ENCODE measurements at regions not wholly inside any gene's neighbourhood (a gene's known extent, or its start where the extent isn't known, plus 50 kb on each side); places are given as distances from the start of the nearest gene placed in this dataset.
"Not testable (repeated sequence)": the region's sequence is repeated elsewhere in the genome, so short reads cannot be mapped to it uniquely, and the experiment has no call there.

DNA sequence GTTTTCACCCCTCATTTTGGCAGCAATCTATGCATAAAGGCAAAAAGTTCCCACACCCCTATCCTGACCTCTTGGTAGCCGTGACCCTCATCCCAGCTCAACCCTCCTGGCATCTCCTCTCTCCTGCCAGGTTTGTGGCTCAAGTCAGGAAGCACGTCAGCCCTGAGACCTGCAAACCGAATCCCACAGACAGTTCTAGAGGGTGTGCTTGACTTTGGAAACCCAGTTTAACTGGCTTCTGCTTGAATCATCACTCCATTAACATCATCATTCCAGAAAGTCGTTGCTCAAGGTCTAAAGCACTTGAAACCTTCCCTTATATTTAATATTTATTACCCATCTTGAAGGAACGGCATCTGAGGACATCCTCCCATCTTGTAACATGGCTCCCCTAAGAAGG lies 133.4 kb upstream of the ERG start:
- H3K27ac ChIP-seq (ENCODE audit: low read depth, low read length, severe bottlenecking): no peak overlapping the region

DNA sequence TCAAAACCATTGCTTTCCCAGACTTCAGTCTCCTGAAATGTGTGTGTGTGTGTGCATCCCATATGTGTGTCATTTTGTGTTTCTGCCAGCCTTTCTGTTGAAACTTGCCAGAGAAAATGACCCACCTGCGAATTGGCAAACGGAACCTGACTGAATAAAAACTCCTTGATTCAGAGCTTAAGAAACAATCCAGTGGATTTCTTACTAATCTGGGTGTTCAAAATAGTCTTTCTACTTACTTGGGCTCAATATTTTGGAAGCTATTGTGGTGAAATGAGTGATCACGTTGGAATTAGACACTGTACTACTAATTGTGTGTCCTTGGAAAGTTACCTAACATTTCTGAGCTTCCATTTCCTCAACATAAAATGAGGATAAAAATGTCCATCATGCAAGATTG lies 138.9 kb upstream of the ERG start:
- no peak overlapping the region for H3K27ac ChIP-seq (ENCODE audit: low read depth, low read length, severe bottlenecking)
- WGBS, 2 experiments (ENCODE audit: insufficient coverage in 2 of 2): 100% methylated on average over 2 of the region's 3 CpGs
- no peaks in the 10 kb centered on the region for H3K9me3 ChIP-seq (ENCODE audit: control insufficient read depth, low read length)
- no peaks in the 10 kb centered on the region for H3K4me1 ChIP-seq (ENCODE audit: control insufficient read depth, insufficient read depth, low read length, poor library complexity, severe bottlenecking)
- no peak overlapping the region for H3K4me3 ChIP-seq (ENCODE audit: extremely low read depth, insufficient read depth, low read length, poor library complexity, severe bottlenecking)
- no peaks in the 10 kb centered on the region for H3K36me3 ChIP-seq (ENCODE audit: control insufficient read depth, insufficient read depth, low read length)

More for the DNA sequence above, 133.4 kb upstream of the ERG start:
- Histone ChIP-seq H3K4me3 (ENCODE audit: extremely low read depth, insufficient read depth, low read length, poor library complexity, severe bottlenecking) (no peak overlapping the region), H3K36me3 (ENCODE audit: control insufficient read depth, insufficient read depth, low read length) (no peaks in the 10 kb centered on the region), H3K9me3 (ENCODE audit: control insufficient read depth, low read length) (no peaks in the 10 kb centered on the region), H3K4me1 (ENCODE audit: control insufficient read depth, insufficient read depth, low read length, poor library complexity, severe bottlenecking) (no peaks in the 10 kb centered on the region)
- WGBS, 2 experiments (ENCODE audit: insufficient coverage in 2 of 2): 86 to 93% methylated on average over 4 of the region's 5 CpGs

DNA sequence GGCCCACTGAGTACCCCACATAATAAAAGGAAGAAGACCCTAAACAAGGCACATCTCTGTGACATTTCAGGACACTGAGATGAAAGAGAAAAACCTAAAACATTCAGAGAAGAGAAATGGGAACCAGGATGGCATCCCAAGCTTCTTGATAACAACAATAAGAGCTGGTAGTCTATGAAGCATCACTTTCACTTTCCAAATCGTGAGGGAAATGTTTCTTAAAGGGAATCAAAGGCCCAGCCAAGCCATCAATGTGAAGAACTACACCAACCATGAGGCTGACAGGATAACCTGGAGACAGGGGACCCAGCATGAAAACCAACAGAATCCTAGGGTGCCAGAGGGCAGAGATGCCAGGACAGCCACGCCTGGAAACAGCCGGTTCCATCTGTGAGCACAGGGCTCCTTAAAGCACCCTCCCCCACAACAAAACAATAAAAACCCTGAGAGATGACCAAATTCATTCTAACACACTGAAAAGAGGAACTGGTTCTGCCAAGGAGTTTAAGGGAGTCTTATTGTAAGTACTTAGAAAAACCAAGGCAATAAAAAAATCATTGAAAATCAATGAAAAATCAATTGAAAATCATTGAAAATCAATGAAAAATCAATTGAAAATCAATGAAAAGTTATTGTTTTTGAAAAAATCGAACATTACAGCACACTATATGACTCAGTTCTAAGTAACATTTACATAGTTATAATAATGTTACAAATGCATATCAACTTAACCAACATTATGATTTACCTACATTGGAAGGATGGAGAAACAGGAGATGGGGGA lies 141.5 kb upstream of the ERG start:
- no peak overlapping the region for H3K27ac ChIP-seq (ENCODE audit: low read depth, low read length, severe bottlenecking)
- H3K4me3 ChIP-seq (ENCODE audit: extremely low read depth, insufficient read depth, low read length, poor library complexity, severe bottlenecking): no peak overlapping the region
- H3K4me1 ChIP-seq (ENCODE audit: control insufficient read depth, insufficient read depth, low read length, poor library complexity, severe bottlenecking): no peaks in the 10 kb centered on the region
- 100% methylated on average over 1 to 2 of the region's 4 CpGs for WGBS, 2 experiments (ENCODE audit: insufficient coverage in 2 of 2)
- H3K9me3 ChIP-seq (ENCODE audit: control insufficient read depth, low read length): no peaks in the 10 kb centered on the region
- no peaks in the 10 kb centered on the region for H3K36me3 ChIP-seq (ENCODE audit: control insufficient read depth, insufficient read depth, low read length)

DNA sequence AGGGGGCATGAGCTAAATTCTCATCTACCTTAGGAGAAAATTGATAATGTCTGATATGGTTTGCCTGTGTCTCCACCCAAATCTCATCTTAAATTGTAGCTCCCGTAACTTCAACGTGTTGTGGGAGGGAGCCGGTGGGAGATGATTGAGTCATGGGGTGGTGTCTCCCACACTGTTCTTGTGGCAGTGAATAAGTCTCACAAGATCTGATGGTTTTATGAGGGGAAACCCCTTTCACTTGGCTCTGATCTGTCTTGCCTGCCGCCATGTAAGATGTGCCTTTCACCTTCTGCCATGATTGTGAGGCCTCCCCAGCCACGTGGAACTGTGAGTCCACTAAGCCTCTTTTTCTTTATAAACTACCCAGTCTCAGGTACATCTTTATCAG lies 142.1 kb upstream of the ERG start:
- not testable (repeated sequence) for H3K4me3 ChIP-seq (ENCODE audit: extremely low read depth, insufficient read depth, low read length, poor library complexity, severe bottlenecking); H3K4me1 ChIP-seq (ENCODE audit: control insufficient read depth, insufficient read depth, low read length, poor library complexity, severe bottlenecking); H3K27ac ChIP-seq (ENCODE audit: low read depth, low read length, severe bottlenecking); H3K36me3 ChIP-seq (ENCODE audit: control insufficient read depth, insufficient read depth, low read length); H3K9me3 ChIP-seq (ENCODE audit: control insufficient read depth, low read length)
- 82 to 100% methylated on average over 2 of the region's 5 CpGs for WGBS, 2 experiments (ENCODE audit: insufficient coverage in 2 of 2)

DNA sequence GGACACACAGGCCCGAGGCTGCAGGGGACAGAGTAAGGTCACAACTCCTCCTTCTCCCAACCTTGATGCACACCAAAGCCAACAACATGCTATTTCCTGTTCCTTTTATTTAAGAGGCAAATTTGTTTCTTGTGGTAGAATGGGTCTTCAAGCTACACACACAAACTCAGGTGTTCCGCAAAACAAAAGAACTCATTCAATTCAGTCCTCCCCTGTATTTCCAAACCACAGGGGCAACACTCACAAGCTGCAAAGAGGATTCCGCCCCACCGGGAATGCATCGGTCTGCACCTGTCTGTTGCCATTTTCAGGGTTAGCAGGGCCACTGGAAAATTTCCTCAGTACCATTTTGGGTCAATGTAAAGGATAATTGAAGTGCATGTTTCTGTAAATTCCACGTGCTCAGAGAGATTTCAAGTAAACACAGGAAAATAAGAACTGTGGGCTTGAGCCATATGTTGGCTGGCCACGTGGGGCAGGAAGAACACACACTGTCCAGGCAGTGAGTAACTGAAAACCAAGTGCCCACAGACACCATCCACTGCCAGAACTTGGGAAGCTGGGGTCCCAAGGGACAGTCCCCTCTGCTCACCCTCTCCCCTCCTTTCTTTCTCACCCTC lies 145.2 kb upstream of the ERG start:
- H3K4me3 ChIP-seq (ENCODE audit: extremely low read depth, insufficient read depth, low read length, poor library complexity, severe bottlenecking): no peak overlapping the region
- H3K4me1 ChIP-seq (ENCODE audit: control insufficient read depth, insufficient read depth, low read length, poor library complexity, severe bottlenecking): no peaks in the 10 kb centered on the region
- no peaks in the 10 kb centered on the region for H3K9me3 ChIP-seq (ENCODE audit: control insufficient read depth, low read length)
- no peaks in the 10 kb centered on the region for H3K36me3 ChIP-seq (ENCODE audit: control insufficient read depth, insufficient read depth, low read length)
- WGBS, 2 experiments (ENCODE audit: insufficient coverage in 2 of 2): 71 to 82% methylated on average over 2 to 4 of the region's 7 CpGs
- H3K27ac ChIP-seq (ENCODE audit: low read depth, low read length, severe bottlenecking): no peak overlapping the region

DNA sequence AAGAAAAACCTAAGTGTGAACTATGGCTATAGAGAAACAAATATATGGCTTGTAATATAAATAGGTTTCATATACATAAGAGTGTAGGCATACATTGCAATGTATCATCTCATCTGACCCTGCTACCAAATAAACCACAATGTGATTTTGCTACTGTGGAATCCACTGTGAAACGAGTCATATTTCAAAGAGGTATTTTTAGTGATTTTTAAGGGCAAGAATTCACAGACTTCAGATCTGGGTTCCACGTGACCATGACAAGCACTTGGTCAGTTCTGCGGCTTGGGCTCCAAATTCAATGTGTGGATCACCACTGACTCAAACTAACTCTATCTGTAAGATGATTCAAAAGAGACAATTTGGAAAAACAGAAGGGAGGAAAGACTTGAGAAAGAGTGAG lies 147.0 kb upstream of the ERG start:
- Histone ChIP-seq H3K4me3 (ENCODE audit: extremely low read depth, insufficient read depth, low read length, poor library complexity, severe bottlenecking) (no peak overlapping the region), H3K4me1 (ENCODE audit: control insufficient read depth, insufficient read depth, low read length, poor library complexity, severe bottlenecking) (no peaks in the 10 kb centered on the region), H3K27ac (ENCODE audit: low read depth, low read length, severe bottlenecking) (no peak overlapping the region), H3K36me3 (ENCODE audit: control insufficient read depth, insufficient read depth, low read length) (no peaks in the 10 kb centered on the region), H3K9me3 (ENCODE audit: control insufficient read depth, low read length) (no peaks in the 10 kb centered on the region)
- 92 to 100% methylated on average over 1 to 2 of the region's 3 CpGs for WGBS, 2 experiments (ENCODE audit: insufficient coverage in 2 of 2)

DNA sequence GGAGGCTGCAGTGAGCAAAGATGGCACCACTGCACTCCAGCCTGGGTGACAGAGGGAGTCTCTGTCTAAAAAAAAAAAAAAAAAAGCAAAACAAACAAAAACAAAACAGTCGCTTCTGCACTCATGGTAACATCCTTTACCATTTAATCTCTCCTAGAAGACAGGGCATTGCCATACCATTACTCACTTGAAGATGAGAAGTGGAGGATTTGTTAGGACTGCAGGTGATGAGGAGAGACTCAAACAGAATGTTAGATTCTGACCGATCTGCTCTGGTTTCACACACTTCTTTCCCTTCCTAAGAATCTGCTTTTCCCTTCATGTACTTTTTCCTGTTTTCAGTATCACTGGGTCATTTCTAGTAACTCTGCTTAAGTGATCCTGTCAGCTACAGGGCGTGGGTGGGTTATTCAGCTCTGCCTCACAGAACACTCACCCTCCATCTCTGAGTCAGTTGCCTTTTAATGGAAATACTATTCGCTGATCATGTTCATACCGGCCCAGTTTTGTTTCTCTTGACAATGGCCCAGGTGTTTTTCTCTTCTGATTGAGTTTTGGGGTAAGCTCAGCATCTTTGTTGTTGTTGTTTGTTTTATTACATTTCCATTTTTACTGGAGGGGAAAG lies 148.0 kb upstream of the ERG start:
- H3K4me1 ChIP-seq (ENCODE audit: control insufficient read depth, insufficient read depth, low read length, poor library complexity, severe bottlenecking): no peaks in the 10 kb centered on the region
- no peak overlapping the region for H3K4me3 ChIP-seq (ENCODE audit: extremely low read depth, insufficient read depth, low read length, poor library complexity, severe bottlenecking)
- H3K36me3 ChIP-seq (ENCODE audit: control insufficient read depth, insufficient read depth, low read length): no peaks in the 10 kb centered on the region
- no peaks in the 10 kb centered on the region for H3K9me3 ChIP-seq (ENCODE audit: control insufficient read depth, low read length)
- no peak overlapping the region for H3K27ac ChIP-seq (ENCODE audit: low read depth, low read length, severe bottlenecking)
- 75 to 94% methylated on average over 1 to 4 of the region's 5 CpGs for WGBS, 2 experiments (ENCODE audit: insufficient coverage in 2 of 2)

DNA sequence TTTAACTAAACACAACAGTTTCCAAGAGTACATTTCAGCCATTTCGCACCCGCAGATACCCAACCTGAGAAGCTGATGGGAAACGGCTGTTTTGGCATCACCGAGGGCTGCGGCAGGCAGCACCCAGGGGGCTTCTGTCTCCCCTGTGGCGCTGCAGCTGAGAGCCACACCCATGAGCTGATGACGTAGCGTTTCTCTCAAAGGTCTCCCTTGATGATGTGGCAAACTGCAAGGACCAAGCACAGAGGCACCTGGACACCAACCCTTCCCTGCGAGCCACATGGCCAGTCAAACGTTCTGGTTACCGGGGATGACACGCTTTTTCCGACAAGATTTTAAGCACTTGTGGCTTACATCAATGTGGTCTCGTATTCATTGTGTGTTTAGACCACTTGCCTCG lies 150.8 kb upstream of the ERG start:
- H3K9me3 ChIP-seq (ENCODE audit: control insufficient read depth, low read length): no peaks in the 10 kb centered on the region
- H3K4me1 ChIP-seq (ENCODE audit: control insufficient read depth, insufficient read depth, low read length, poor library complexity, severe bottlenecking): no peaks in the 10 kb centered on the region
- no peak overlapping the region for H3K27ac ChIP-seq (ENCODE audit: low read depth, low read length, severe bottlenecking)
- no peak overlapping the region for H3K4me3 ChIP-seq (ENCODE audit: extremely low read depth, insufficient read depth, low read length, poor library complexity, severe bottlenecking)
- no peaks in the 10 kb centered on the region for H3K36me3 ChIP-seq (ENCODE audit: control insufficient read depth, insufficient read depth, low read length)
- 88 to 94% methylated on average over 14 to 15 of the region's 15 CpGs for WGBS, 2 experiments (ENCODE audit: insufficient coverage in 2 of 2)

DNA sequence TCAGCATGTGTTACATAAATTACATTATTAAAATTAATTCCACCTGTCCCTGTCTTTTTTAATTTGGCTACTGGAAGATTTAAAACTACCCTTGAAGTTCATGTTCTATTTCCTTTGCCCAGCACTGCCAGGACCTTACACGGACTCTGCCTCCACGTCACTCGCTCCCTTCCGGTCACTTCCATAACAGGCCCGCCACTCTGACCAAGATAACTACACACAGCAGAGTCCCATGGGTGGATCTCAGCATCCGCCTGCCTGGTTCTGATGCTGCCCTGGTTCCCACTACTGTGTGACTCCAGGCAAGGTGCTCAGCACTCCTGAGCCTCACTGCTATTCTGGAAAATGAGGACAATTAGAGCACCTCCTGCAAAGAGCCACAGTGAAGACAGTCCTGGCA lies 153.3 kb upstream of the ERG start:
- no peak overlapping the region for H3K4me3 ChIP-seq (ENCODE audit: extremely low read depth, insufficient read depth, low read length, poor library complexity, severe bottlenecking)
- no peaks in the 10 kb centered on the region for H3K9me3 ChIP-seq (ENCODE audit: control insufficient read depth, low read length)
- WGBS, 2 experiments (ENCODE audit: insufficient coverage in 2 of 2): 88 to 93% methylated on average over 5 to 6 of the region's 6 CpGs
- no peaks in the 10 kb centered on the region for H3K36me3 ChIP-seq (ENCODE audit: control insufficient read depth, insufficient read depth, low read length)
- H3K27ac ChIP-seq (ENCODE audit: low read depth, low read length, severe bottlenecking): no peak overlapping the region
- H3K4me1 ChIP-seq (ENCODE audit: control insufficient read depth, insufficient read depth, low read length, poor library complexity, severe bottlenecking): no peaks in the 10 kb centered on the region

DNA sequence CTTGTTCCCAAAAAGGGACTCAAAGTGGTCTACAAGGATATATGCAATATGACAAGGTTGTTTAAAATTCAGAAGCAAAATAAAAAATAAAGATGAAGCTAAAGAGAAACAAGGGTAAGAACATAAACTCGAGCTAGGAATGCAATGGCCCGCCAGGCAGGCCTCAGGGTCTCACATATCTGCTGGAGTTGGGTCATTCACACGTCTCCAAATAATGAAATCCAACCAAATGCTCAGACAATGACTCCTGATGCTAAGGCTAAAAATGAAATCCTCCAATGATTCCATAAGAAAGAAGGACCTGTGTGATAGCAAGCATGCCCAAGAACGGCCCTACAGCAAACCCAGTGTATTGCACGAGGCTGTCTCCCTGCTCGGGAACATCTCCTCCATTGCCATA lies 153.3 kb upstream of the ETS2 start:
- no peak overlapping the region for H3K4me3 ChIP-seq (ENCODE audit: extremely low read depth, insufficient read depth, low read length, poor library complexity, severe bottlenecking)
- H3K27ac ChIP-seq (ENCODE audit: low read depth, low read length, severe bottlenecking): no peak overlapping the region
- WGBS, 2 experiments (ENCODE audit: insufficient coverage in 2 of 2): 77 to 92% methylated on average over 5 to 6 of the region's 6 CpGs
- no peaks in the 10 kb centered on the region for H3K36me3 ChIP-seq (ENCODE audit: control insufficient read depth, insufficient read depth, low read length)
- no peaks in the 10 kb centered on the region for H3K4me1 ChIP-seq (ENCODE audit: control insufficient read depth, insufficient read depth, low read length, poor library complexity, severe bottlenecking)
- no peaks in the 10 kb centered on the region for H3K9me3 ChIP-seq (ENCODE audit: control insufficient read depth, low read length)

DNA sequence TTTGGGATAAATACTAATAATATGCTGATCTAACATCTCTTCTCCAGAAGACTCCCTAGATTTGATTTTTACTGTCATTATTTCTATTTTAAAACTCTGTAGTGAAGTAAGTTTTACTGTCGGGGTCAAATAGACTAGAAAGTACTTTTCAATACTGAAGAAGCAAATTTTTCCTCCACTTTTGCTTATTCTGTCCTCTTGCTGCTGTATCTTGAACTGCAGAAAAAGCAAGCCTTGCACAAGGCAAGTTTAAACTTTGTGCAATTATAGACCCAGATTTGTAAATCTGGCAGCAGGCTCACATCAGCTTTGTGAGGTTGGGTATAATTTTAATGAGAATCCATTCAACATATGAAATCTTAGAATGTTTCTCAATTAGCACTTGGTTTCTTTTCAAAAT lies 151.1 kb upstream of the ETS2 start:
- H3K36me3 ChIP-seq (ENCODE audit: control insufficient read depth, insufficient read depth, low read length): no peaks in the 10 kb centered on the region
- no peaks in the 10 kb centered on the region for H3K4me1 ChIP-seq (ENCODE audit: control insufficient read depth, insufficient read depth, low read length, poor library complexity, severe bottlenecking)
- no peaks in the 10 kb centered on the region for H3K9me3 ChIP-seq (ENCODE audit: control insufficient read depth, low read length)
- H3K4me3 ChIP-seq (ENCODE audit: extremely low read depth, insufficient read depth, low read length, poor library complexity, severe bottlenecking): no peak overlapping the region
- WGBS, 2 experiments (ENCODE audit: insufficient coverage in 2 of 2): no CpG with 5 or more reads among the region's 1 CpG
- no peak overlapping the region for H3K27ac ChIP-seq (ENCODE audit: low read depth, low read length, severe bottlenecking)
